ENCODE measurements at regions not wholly inside any gene's neighbourhood (a gene's known extent, or its start where the extent isn't known, plus 50 kb on each side); places are given as distances from the start of the nearest gene placed in this dataset.

- TF ChIP-seq CTCF (IDR thresholded peaks at IDR 0.05) (no peak), POLR2A (IDR thresholded peaks at IDR 0.05) (no peak)
Measured at GRCh38 chr2:42922790-42923579, 130.6 kb upstream of the HAAO start.

Data from body of pancreas (tissue), 4 donors.